Right hindlimb (tissue), 1 donor: ENCODE measurements at regions not wholly inside any gene's neighbourhood (a gene's known extent, or its start where the extent isn't known, plus 50 kb on each side); places are given as distances from the start of the nearest gene placed in this dataset.

Source experiments
- DNase-seq: peaks from one replicate; pipeline ENCODE4 v3.0.0-alpha.2; 2018

GRCh38 chr1:102050556-102050955 lies 53.8 kb upstream of the OLFM3 start:
- no peak for DNase-seq

DNA sequence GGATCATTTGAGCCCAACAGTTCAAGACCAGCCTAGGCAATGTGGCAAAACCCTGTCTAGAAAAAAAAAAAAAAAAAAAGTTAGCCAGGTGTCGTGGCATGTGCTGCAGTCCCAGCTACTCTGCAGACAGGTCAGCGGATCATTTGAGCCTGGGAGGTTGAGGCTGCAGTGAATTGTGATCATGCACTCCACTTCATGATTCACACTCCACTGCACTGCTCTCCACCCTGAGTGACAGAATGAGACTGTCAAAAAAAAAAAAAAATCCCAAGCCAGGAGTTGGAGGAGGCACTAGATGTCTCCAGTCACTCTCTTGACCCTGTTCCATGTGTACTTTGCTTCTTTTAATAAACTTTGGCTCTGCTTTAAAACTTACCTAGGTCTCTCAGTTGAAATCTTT lies 51.0 kb upstream of the OLFM3 start:
- DNase-seq = no peak
